T-cell (primary cell): ENCODE measurements at regions not wholly inside any gene's neighbourhood (a gene's known extent, or its start where the extent isn't known, plus 50 kb on each side); places are given as distances from the start of the nearest gene placed in this dataset.

Experiments
- ATAC-seq, 4 experiments: fragments of 200-7000 bp in 3 of 4; fragments of 150-1000 bp in 1 of 4; cut with Tn5 transposase; replicated peaks in 1 of 4; 1 replicate in 3 of 4; 2 replicates in 1 of 4; pipeline ENCODE4 v1.10.0; 2021; ENCODE audit warnings: moderate library complexity in 3 of 4, mild to moderate bottlenecking in 2 of 4, moderate number of reproducible peaks in 1 of 4
- CTCF ChIA-PET, 2 donors: fragments of 300-600 bp; sonication (Branson Sonifier 250); formaldehyde crosslinking; loops; one replicate each; lab custom pipeline; 2022; ENCODE audit warnings: antibody characterized with exemption in 2 of 2; lab: Charles Lee
- POLR2A ChIA-PET, 2 donors: fragments of 300-600 bp; sonication (Branson Sonifier 250); formaldehyde crosslinking; loops; one replicate each; lab custom pipeline; 2022; ENCODE audit warnings: antibody characterized with exemption in 2 of 2; lab: Charles Lee
- DNase-seq, 35 experiments: peaks; one replicate each; pipeline versions ENCODE4 v3.0.0 to v3.0.0-alpha.2; 2013 to 2023
- H3K27ac ChIP-seq: one replicate; pipeline ENCODE4 v1.5.1; 2013; ENCODE audit warnings: low read length
- H3K27me3 ChIP-seq, 2 experiments: replicated peaks in 1 of 2; 1 replicate in 1 of 2; 2 replicates in 1 of 2; pipeline versions ENCODE4 v1.6.1 to v1.7.0; 2013; ENCODE audit warnings: low read length in 1 of 2, mixed read lengths in 1 of 2; ENCODE audit not compliant: control insufficient read depth in 2 of 2, insufficient read depth in 2 of 2; ENCODE audit errors: extremely low read depth in 1 of 2
- H3K36me3 ChIP-seq, 2 donors: 1 replicate in 1 of 2; 2 replicates in 1 of 2; pipeline versions ENCODE4 v1.6.1 to v1.7.0; 2013; ENCODE audit warnings: low read length in 1 of 2; ENCODE audit not compliant: control insufficient read depth in 2 of 2, insufficient read depth in 1 of 2; ENCODE audit errors: extremely low read depth in 1 of 2
- H3K4me1 ChIP-seq, 2 experiments: 1 replicate in 1 of 2; 2 replicates in 1 of 2; pipeline versions ENCODE4 v1.6.1 to v1.7.0; 2013; ENCODE audit warnings: low read length in 2 of 2, mixed read lengths in 1 of 2; ENCODE audit not compliant: insufficient read depth in 2 of 2, control insufficient read depth in 1 of 2; ENCODE audit errors: extremely low read depth in 1 of 2
- H3K4me3 ChIP-seq, 2 donors: 1 replicate in 1 of 2; 2 replicates in 1 of 2; pipeline versions ENCODE4 v1.5.1 to v1.7.0; 2013; ENCODE audit warnings: mild to moderate bottlenecking in 2 of 2, low read length in 1 of 2, moderate library complexity in 1 of 2; ENCODE audit not compliant: control insufficient read depth in 1 of 2; ENCODE audit errors: extremely low read depth in 1 of 2
- H3K9me3 ChIP-seq: 2 replicates; pipeline ENCODE4 v1.7.0; 2013
- H3K27ac Mint-ChIP-seq, 2 donors: one replicate each; pipeline ENCODE4 v1.8.0; 2020 to 2021; ENCODE audit warnings: mild to moderate bottlenecking in 2 of 2, mixed read lengths in 2 of 2
- H3K27me3 Mint-ChIP-seq, 2 donors: one replicate each; pipeline ENCODE4 v1.8.0; 2021 to 2022; ENCODE audit warnings: mixed read lengths in 2 of 2
- H3K36me3 Mint-ChIP-seq: one replicate; pipeline ENCODE4 v1.8.0; 2021; ENCODE audit warnings: mixed read lengths
- H3K4me1 Mint-ChIP-seq, 3 donors: one replicate each; pipeline ENCODE4 v1.8.0; 2020 to 2022; ENCODE audit warnings: mixed read lengths in 3 of 3, mild to moderate bottlenecking in 1 of 3
- H3K4me3 Mint-ChIP-seq, 3 donors: one replicate each; pipeline ENCODE4 v1.8.0; 2020 to 2022; ENCODE audit warnings: mild to moderate bottlenecking in 3 of 3, mixed read lengths in 3 of 3, moderate library complexity in 3 of 3
- H3K9me3 Mint-ChIP-seq, 3 donors: one replicate each; pipeline ENCODE4 v1.8.0; 2020 to 2022; ENCODE audit warnings: mixed read lengths in 3 of 3
- WGBS: methylation state at CpG from one replicate; pipeline ENCODE4 v1.1.5; 2013; ENCODE audit warnings: missing lambda C conversion rate; ENCODE audit not compliant: insufficient coverage; 5-methylcytosine and 5-hydroxymethylcytosine counted together

GRCh38 chr16:64730261-64730660, 391.6 kb downstream of the CDH11 start:
- ATAC-seq = no peak
- Mint-ChIP-seq H3K4me3 (no peak overlapping the region), H3K27me3 (no peaks in the 10 kb centered on the region), H3K27ac (no peak overlapping the region), H3K4me1 (no peaks in the 10 kb centered on the region), H3K9me3 (peaks cover 16 to 34% (median 19%) of the 10 kb centered on the region in 3 donors), H3K36me3 (no peaks in the 10 kb centered on the region)
- Histone ChIP-seq H3K4me1 (no peaks in the 10 kb centered on the region), H3K9me3 (peaks cover 6% of the 10 kb centered on the region), H3K4me3 (no peak overlapping the region), H3K27me3 (no peaks in the 10 kb centered on the region), H3K27ac (no peak overlapping the region), H3K36me3 (no peaks in the 10 kb centered on the region)
- ChIA-PET POLR2A (no interaction called here), CTCF (no interaction called here)
- WGBS = no CpG with 5 or more reads among the region's 2 CpGs
- DNase-seq = no peak

DNA sequence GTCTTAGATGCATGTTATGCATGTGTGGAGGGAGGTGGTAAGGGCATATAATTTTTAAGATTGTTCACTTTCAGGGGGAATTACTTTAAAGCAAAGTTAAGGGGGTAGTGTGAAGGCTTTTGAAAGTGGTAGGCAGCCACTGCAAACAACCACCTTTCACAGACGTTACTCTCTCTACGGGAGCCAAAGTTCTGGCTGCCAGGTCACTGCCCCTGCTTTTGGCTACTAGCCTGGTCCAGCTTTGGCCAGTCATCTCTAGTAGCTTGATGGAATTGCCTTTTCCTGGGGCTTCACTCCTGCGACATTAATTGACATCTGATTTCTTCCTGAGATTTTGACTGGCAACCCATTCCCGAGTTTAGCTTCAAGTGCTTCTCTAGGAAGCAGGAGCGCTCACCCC, 397.5 kb downstream of the CDH11 start:
- ATAC-seq (no peak), DNase-seq (no peak)
- no peaks in the 10 kb centered on the region for H3K27me3 Mint-ChIP-seq
- no peaks in the 10 kb centered on the region for H3K9me3 ChIP-seq
- POLR2A ChIA-PET = no interaction called here
- H3K4me1 Mint-ChIP-seq = no peaks in the 10 kb centered on the region
- peaks cover 12 to 38% (median 24%) of the 10 kb centered on the region in 3 donors for H3K9me3 Mint-ChIP-seq
- no peaks in the 10 kb centered on the region for H3K36me3 ChIP-seq
- CTCF ChIA-PET = no interaction called here
- no peak overlapping the region for H3K27ac ChIP-seq
- H3K4me1 ChIP-seq = no peaks in the 10 kb centered on the region
- 90% methylated on average over 2 of the region's 5 CpGs for WGBS
- no peaks in the 10 kb centered on the region for H3K36me3 Mint-ChIP-seq
- no peaks in the 10 kb centered on the region for H3K27me3 ChIP-seq
- no peak overlapping the region for H3K4me3 ChIP-seq
- H3K27ac Mint-ChIP-seq = no peak overlapping the region
- H3K4me3 Mint-ChIP-seq = no peak overlapping the region

- DNase-seq (no peak), ATAC-seq (no peak)
- Histone ChIP-seq H3K9me3 (no peaks in the 10 kb centered on the region), H3K27me3 (no peaks in the 10 kb centered on the region), H3K36me3 (no peaks in the 10 kb centered on the region), H3K4me1 (no peaks in the 10 kb centered on the region), H3K27ac (no peak overlapping the region), H3K4me3 (no peak overlapping the region)
- CTCF ChIA-PET = no interaction called here
- Mint-ChIP-seq H3K27me3 (no peaks in the 10 kb centered on the region), H3K27ac (no peak overlapping the region), H3K9me3 (peaks cover 13 to 28% (median 28%) of the 10 kb centered on the region in 3 donors), H3K36me3 (no peaks in the 10 kb centered on the region), H3K4me1 (no peaks in the 10 kb centered on the region), H3K4me3 (no peak overlapping the region)
- POLR2A ChIA-PET = no interaction called here
- WGBS = 71% methylated on average over 1 of the region's 7 CpGs
These were observed 403.4 kb downstream of the CDH11 start for GRCh38 chr16:64718486-64718885.

- ChIA-PET CTCF (no interaction called here), POLR2A (no interaction called here)
- Histone ChIP-seq H3K4me1 (no peaks in the 10 kb centered on the region), H3K4me3 (no peak overlapping the region), H3K36me3 (no peaks in the 10 kb centered on the region), H3K9me3 (no peaks in the 10 kb centered on the region), H3K27me3 (no peaks in the 10 kb centered on the region), H3K27ac (no peak overlapping the region)
- peaks cover 16 to 30% (median 28%) of the 10 kb centered on the region in 3 donors for H3K9me3 Mint-ChIP-seq
- no peak overlapping the region for H3K4me3 Mint-ChIP-seq
- no peaks in the 10 kb centered on the region for H3K4me1 Mint-ChIP-seq
- DNase-seq (no peak), ATAC-seq (no peak)
- no CpG with 5 or more reads among the region's 3 CpGs for WGBS
- no peaks in the 10 kb centered on the region for H3K27me3 Mint-ChIP-seq
- no peak overlapping the region for H3K27ac Mint-ChIP-seq
- no peaks in the 10 kb centered on the region for H3K36me3 Mint-ChIP-seq
These were observed 404.0 kb downstream of the CDH11 start for GRCh38 chr16:64717871-64718270.

- ChIA-PET CTCF (no interaction called here), POLR2A (no interaction called here)
- H3K4me1 ChIP-seq = no peaks in the 10 kb centered on the region
- Mint-ChIP-seq H3K9me3 (peaks cover 16 to 33% (median 30%) of the 10 kb centered on the region in 3 donors), H3K4me1 (no peaks in the 10 kb centered on the region), H3K27me3 (no peaks in the 10 kb centered on the region), H3K27ac (no peak overlapping the region), H3K36me3 (no peaks in the 10 kb centered on the region), H3K4me3 (no peak overlapping the region)
- no peak for DNase-seq
- ATAC-seq = no peak
- H3K27ac ChIP-seq = no peak overlapping the region
- no peaks in the 10 kb centered on the region for H3K9me3 ChIP-seq
- no peak overlapping the region for H3K4me3 ChIP-seq
- no peaks in the 10 kb centered on the region for H3K36me3 ChIP-seq
- WGBS = no CpG with 5 or more reads among the region's 2 CpGs
- no peaks in the 10 kb centered on the region for H3K27me3 ChIP-seq
These were observed 406.2 kb downstream of the CDH11 start for GRCh38 chr16:64715624-64716023.

GRCh38 chr16:64712026-64712425, 409.8 kb downstream of the CDH11 start:
- POLR2A ChIA-PET = interaction anchor here in 1 of 2 donors (0.7 kb wide), 1 partner anchor 1186 kb away, joined by 4 read pairs; no protein-coding TSS in a partner anchor
- whole genome bisulfite sequencing = 67% methylated on average over 1 of the region's 3 CpGs

GRCh38 chr16:64711596-64711995, 410.3 kb downstream of the CDH11 start:
- Mint-ChIP-seq H3K9me3 (peaks cover 13 to 34% (median 29%) of the 10 kb centered on the region in 3 donors), H3K36me3 (no peaks in the 10 kb centered on the region), H3K4me1 (no peaks in the 10 kb centered on the region), H3K27me3 (no peaks in the 10 kb centered on the region), H3K4me3 (no peak overlapping the region), H3K27ac (no peak overlapping the region)
- WGBS = no CpG with 5 or more reads among the region's 2 CpGs
- Histone ChIP-seq H3K4me1 (no peaks in the 10 kb centered on the region), H3K27me3 (no peaks in the 10 kb centered on the region), H3K36me3 (no peaks in the 10 kb centered on the region), H3K9me3 (no peaks in the 10 kb centered on the region), H3K4me3 (no peak overlapping the region), H3K27ac (no peak overlapping the region)
- ChIA-PET CTCF (no interaction called here), POLR2A (no interaction called here)
- DNase-seq (no peak), ATAC-seq (no peak)

More at GRCh38 chr16:64712026-64712425, 409.8 kb downstream of the CDH11 start:
- ATAC-seq (no peak), DNase-seq (no peak)
- Mint-ChIP-seq H3K4me1 (no peaks in the 10 kb centered on the region), H3K27me3 (no peaks in the 10 kb centered on the region), H3K9me3 (peaks cover 13 to 31% (median 29%) of the 10 kb centered on the region in 3 donors), H3K4me3 (no peak overlapping the region), H3K36me3 (no peaks in the 10 kb centered on the region), H3K27ac (no peak overlapping the region)
- CTCF ChIA-PET = interaction anchor here in 1 of 2 donors (0.6 kb wide), 1 partner anchor 1198 kb away, joined by 3 read pairs; no protein-coding TSS in a partner anchor
- Histone ChIP-seq H3K36me3 (no peaks in the 10 kb centered on the region), H3K27ac (no peak overlapping the region), H3K4me1 (no peaks in the 10 kb centered on the region), H3K9me3 (no peaks in the 10 kb centered on the region), H3K27me3 (no peaks in the 10 kb centered on the region), H3K4me3 (no peak overlapping the region)
